Mesenchymal stem cell (in vitro differentiated cells and primary cell): ENCODE measurements at regions not wholly inside any gene's neighbourhood (a gene's known extent, or its start where the extent isn't known, plus 50 kb on each side); places are given as distances from the start of the nearest gene placed in this dataset.
A peak's percentile ranks its signal among the peaks of the same experiment; 100 is the strongest.

Experiments used
- DNase-seq: peaks from one replicate; pipeline ENCODE4 v3.0.0-alpha.2; 2013
- H2AFZ ChIP-seq: one replicate; pipeline ENCODE4 v1.6.1; 2013; ENCODE audit warnings: low read depth, mild to moderate bottlenecking, control low read depth, inconsistent platforms, low read length, moderate library complexity
- H2AK5ac ChIP-seq: 2 replicates; pipeline ENCODE4 v1.6.1; 2013; ENCODE audit warnings: low read length, moderate library complexity, mild to moderate bottlenecking, inconsistent platforms; ENCODE audit not compliant: severe bottlenecking
- H2BK120ac ChIP-seq: one replicate; pipeline ENCODE4 v1.6.1; 2013; ENCODE audit warnings: low read depth, mild to moderate bottlenecking, inconsistent platforms, low read length, moderate library complexity
- H2BK12ac ChIP-seq, 2 experiments: one replicate each; pipeline ENCODE4 v1.6.1; 2013; ENCODE audit warnings: inconsistent platforms in 2 of 2, low read length in 2 of 2, mild to moderate bottlenecking in 2 of 2, moderate library complexity in 2 of 2, control low read depth in 1 of 2
- H2BK15ac ChIP-seq: one replicate; pipeline ENCODE4 v1.6.1; 2013; ENCODE audit warnings: mild to moderate bottlenecking, low read depth, inconsistent platforms; ENCODE audit not compliant: poor library complexity, severe bottlenecking
- H2BK5ac ChIP-seq: 2 replicates; pipeline ENCODE4 v1.6.1; 2013; ENCODE audit warnings: low read depth, mild to moderate bottlenecking, low read length, control low read depth, inconsistent platforms; ENCODE audit not compliant: poor library complexity, severe bottlenecking
- H3K14ac ChIP-seq, 2 experiments: one replicate each; pipeline ENCODE4 v1.6.1; 2013; ENCODE audit warnings: inconsistent platforms in 2 of 2, low read length in 2 of 2, control low read depth in 1 of 2, mild to moderate bottlenecking in 1 of 2, moderate library complexity in 1 of 2
- H3K18ac ChIP-seq, 2 experiments: one replicate each; pipeline ENCODE4 v1.6.1; 2013; ENCODE audit warnings: inconsistent platforms in 2 of 2, low read length in 2 of 2, control low read depth in 1 of 2, low read depth in 1 of 2, mild to moderate bottlenecking in 1 of 2
- H3K23ac ChIP-seq, 2 experiments: one replicate each; pipeline ENCODE4 v1.6.1; 2013; ENCODE audit warnings: inconsistent platforms in 2 of 2, low read length in 2 of 2, mild to moderate bottlenecking in 2 of 2, moderate library complexity in 2 of 2, control low read depth in 1 of 2
- H3K27ac ChIP-seq: 2 replicates; pipeline ENCODE4 v1.5.1; 2013; ENCODE audit warnings: mild to moderate bottlenecking, moderate library complexity, low read length, control low read depth, inconsistent platforms; ENCODE audit not compliant: poor library complexity, severe bottlenecking
- H3K27me3 ChIP-seq, 2 experiments: 2 replicates each; pipeline versions ENCODE4 v1.6.1 to v1.7.0; 2013; ENCODE audit warnings: low read length in 2 of 2, mild to moderate bottlenecking in 2 of 2, moderate library complexity in 2 of 2, control low read depth in 1 of 2, inconsistent platforms in 1 of 2; ENCODE audit not compliant: control insufficient read depth in 1 of 2, insufficient read depth in 1 of 2
- H3K36me3 ChIP-seq, 2 experiments: 2 replicates each; pipeline versions ENCODE4 v1.6.1 to v1.7.0; 2013; ENCODE audit warnings: low read length in 2 of 2, control low read depth in 1 of 2, inconsistent platforms in 1 of 2, low read depth in 1 of 2, mild to moderate bottlenecking in 1 of 2; ENCODE audit not compliant: insufficient read depth in 2 of 2, control insufficient read depth in 1 of 2
- H3K4ac ChIP-seq, 2 experiments: one replicate each; pipeline ENCODE4 v1.6.1; 2013; ENCODE audit warnings: inconsistent platforms in 2 of 2, low read length in 2 of 2, mild to moderate bottlenecking in 2 of 2, moderate library complexity in 2 of 2, control low read depth in 1 of 2, low read depth in 1 of 2
- H3K4me1 ChIP-seq: 2 replicates; pipeline ENCODE4 v1.6.1; 2013; ENCODE audit warnings: low read depth, low read length, control low read depth; ENCODE audit not compliant: control insufficient read depth, insufficient read depth
- H3K4me2 ChIP-seq: 2 replicates; pipeline ENCODE4 v1.6.1; 2013; ENCODE audit warnings: low read length, mild to moderate bottlenecking, inconsistent platforms; ENCODE audit not compliant: poor library complexity, severe bottlenecking
- H3K4me3 ChIP-seq, 2 experiments: 2 replicates each; pipeline versions ENCODE4 v1.5.1 to v1.7.0; 2013; ENCODE audit warnings: low read length in 2 of 2, mild to moderate bottlenecking in 2 of 2, control low read depth in 1 of 2, low read depth in 1 of 2; ENCODE audit not compliant: insufficient read depth in 1 of 2
- H3K79me1 ChIP-seq: replicated peaks from 2 replicates; pipeline ENCODE4 v1.6.1; 2013; ENCODE audit warnings: mild to moderate bottlenecking, control low read depth, low read length, inconsistent platforms; ENCODE audit not compliant: poor library complexity, severe bottlenecking
- H3K9ac ChIP-seq: 2 replicates; pipeline ENCODE4 v1.7.0; 2013; ENCODE audit warnings: mild to moderate bottlenecking, low read length, moderate library complexity
- H3K9me3 ChIP-seq: 2 replicates; pipeline ENCODE4 v1.7.0; 2013; ENCODE audit warnings: mild to moderate bottlenecking, low read length; ENCODE audit not compliant: control insufficient read depth
- H4K8ac ChIP-seq: one replicate; pipeline ENCODE4 v1.6.1; 2013; ENCODE audit warnings: inconsistent platforms, mild to moderate bottlenecking, low read length, moderate library complexity
- H4K91ac ChIP-seq: one replicate; pipeline ENCODE4 v1.6.1; 2013; ENCODE audit warnings: mild to moderate bottlenecking, low read length, inconsistent platforms
- whole genome bisulfite sequencing: methylation state at CpG from one replicate; pipeline ENCODE4 v1.1.7; 2013; ENCODE audit warnings: mixed read lengths; 5-methylcytosine and 5-hydroxymethylcytosine counted together

DNA sequence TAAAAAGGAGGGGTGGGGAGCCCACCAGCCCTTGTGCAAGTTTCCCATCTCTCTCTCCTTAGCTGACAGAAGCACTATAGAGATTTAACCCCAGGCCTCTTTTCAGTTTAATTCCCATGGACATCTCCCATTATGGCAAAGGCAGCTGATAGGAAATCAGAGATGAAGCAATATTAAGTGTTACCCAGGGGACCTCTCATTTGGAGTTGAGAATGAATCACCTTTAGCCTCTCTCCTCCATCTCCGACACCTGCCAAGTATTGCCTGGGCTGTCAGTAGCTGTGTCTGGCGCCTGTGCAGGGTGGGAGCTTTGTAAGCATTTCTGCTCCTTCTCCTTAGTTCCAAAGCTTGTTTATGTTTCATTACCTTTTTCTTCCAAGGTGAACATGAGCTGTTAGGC lies 109.0 kb downstream of the AQP4 start:
- peaks cover 4% of the 10 kb centered on the region for H3K9me3 ChIP-seq
- H3K23ac ChIP-seq, result no peak overlapping the region
- H4K91ac ChIP-seq, result no peak overlapping the region
- no peak overlapping the region for H3K14ac ChIP-seq
- no peaks in the 10 kb centered on the region for H3K36me3 ChIP-seq
- H3K27me3 ChIP-seq, result peaks cover 0 to 6% of the 10 kb centered on the region in 2 experiments
- H3K18ac ChIP-seq, result no peak overlapping the region
- H3K4ac ChIP-seq, result no peak overlapping the region
- no peak overlapping the region for H2BK15ac ChIP-seq
- peak overlapping the region; percentile 73 for H3K27ac ChIP-seq
- no peak overlapping the region for H2BK12ac ChIP-seq
- peaks cover 6% of the 10 kb centered on the region for H3K4me1 ChIP-seq
- peak overlapping the region; percentile 23 for H2AK5ac ChIP-seq
- no peak overlapping the region for H2AFZ ChIP-seq
- no peak for DNase-seq
- H3K4me3 ChIP-seq, result no peak overlapping the region
- no peak overlapping the region for H2BK5ac ChIP-seq
- H3K79me1 ChIP-seq, result no peaks in the 10 kb centered on the region
- no peak overlapping the region for H2BK120ac ChIP-seq
- no peak overlapping the region for H3K4me2 ChIP-seq
- no peak overlapping the region for H3K9ac ChIP-seq
- WGBS, result 100% methylated on average over 1 of the region's 2 CpGs
- no peak overlapping the region for H4K8ac ChIP-seq

- H2AFZ ChIP-seq, result no peak overlapping the region
- no peak overlapping the region for H2BK12ac ChIP-seq
- no peak overlapping the region for H3K18ac ChIP-seq
- no peak overlapping the region for H4K91ac ChIP-seq
- no peak overlapping the region for H2BK5ac ChIP-seq
- DNase-seq, result no peak
- H3K4me3 ChIP-seq, result no peak overlapping the region
- no peak overlapping the region for H3K9ac ChIP-seq
- H3K4me2 ChIP-seq, result peak overlapping the region; percentile 57
- H3K36me3 ChIP-seq, result no peaks in the 10 kb centered on the region
- peaks cover 0 to 2% of the 10 kb centered on the region in 2 experiments for H3K27me3 ChIP-seq
- no peak overlapping the region for H2BK120ac ChIP-seq
- 54% methylated on average over 8 of the region's 10 CpGs for WGBS
- H3K9me3 ChIP-seq, result no peaks in the 10 kb centered on the region
- H3K79me1 ChIP-seq, result no peaks in the 10 kb centered on the region
- H3K27ac ChIP-seq, result peak overlapping the region; percentile 78
- no peak overlapping the region for H4K8ac ChIP-seq
- H2AK5ac ChIP-seq, result no peak overlapping the region
- H3K23ac ChIP-seq, result no peak overlapping the region
- H3K4me1 ChIP-seq, result peaks cover 4% of the 10 kb centered on the region
- no peak overlapping the region for H3K14ac ChIP-seq
- no peak overlapping the region for H3K4ac ChIP-seq
- no peak overlapping the region for H2BK15ac ChIP-seq
Measured at GRCh38 chr18:26746826-26747475, 118.6 kb downstream of the AQP4 start.

DNA sequence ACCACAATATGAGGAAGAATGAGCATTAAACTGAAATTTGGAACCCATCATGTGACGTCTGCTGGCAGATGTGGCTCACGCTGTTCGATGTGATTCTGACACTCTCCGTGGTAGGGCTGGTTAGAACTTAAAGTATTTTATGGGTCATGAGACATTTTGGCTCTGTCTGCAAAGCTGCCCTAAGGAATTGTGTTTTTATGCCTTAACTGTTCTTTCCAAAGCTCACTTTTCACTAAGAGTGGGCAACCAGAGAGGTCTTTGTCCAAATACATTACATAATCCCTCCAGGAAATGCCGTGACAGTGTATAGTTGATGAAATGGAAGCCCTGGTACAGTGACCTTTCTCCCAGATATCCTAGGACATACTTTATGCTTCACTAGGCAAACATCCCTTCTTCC lies 119.1 kb downstream of the AQP4 start:
- Histone ChIP-seq H3K14ac (no peak overlapping the region), H3K4me1 (peaks cover 4% of the 10 kb centered on the region), H2BK5ac (peak overlapping the region; percentile 68), H2AK5ac (no peak overlapping the region), H2BK15ac (no peak overlapping the region), H3K36me3 (no peaks in the 10 kb centered on the region), H3K4me2 (peak overlapping the region; percentile 57), H2BK120ac (no peak overlapping the region), H3K9ac (no peak overlapping the region), H3K4ac (no peak overlapping the region), H3K18ac (no peak overlapping the region), H3K27me3 (peaks cover 0 to 2% of the 10 kb centered on the region in 2 experiments), H4K91ac (no peak overlapping the region), H2BK12ac (no peak overlapping the region), H3K9me3 (no peaks in the 10 kb centered on the region), H2AFZ (no peak overlapping the region), H3K23ac (no peak overlapping the region), H3K27ac (peak overlapping the region; percentile 78), H3K79me1 (no peaks in the 10 kb centered on the region), H4K8ac (no peak overlapping the region), H3K4me3 (peak overlapping the region in 1 of 2 experiments; percentile 16)
- 76% methylated on average over 4 of the region's 5 CpGs for WGBS
- DNase-seq, result peak; percentile 27

- H3K4ac ChIP-seq, result no peak overlapping the region
- no peak overlapping the region for H4K8ac ChIP-seq
- no peak overlapping the region for H3K9ac ChIP-seq
- peaks cover 4% of the 10 kb centered on the region for H3K4me1 ChIP-seq
- H4K91ac ChIP-seq, result no peak overlapping the region
- peak overlapping the region; percentile 38 for H2AK5ac ChIP-seq
- DNase-seq, result no peak
- H3K79me1 ChIP-seq, result no peaks in the 10 kb centered on the region
- peak overlapping the region; percentile 78 for H3K27ac ChIP-seq
- H3K14ac ChIP-seq, result no peak overlapping the region
- no peak overlapping the region for H3K4me3 ChIP-seq
- no peak overlapping the region for H2BK15ac ChIP-seq
- H3K23ac ChIP-seq, result no peak overlapping the region
- peaks cover 0 to 2% of the 10 kb centered on the region in 2 experiments for H3K27me3 ChIP-seq
- no peak overlapping the region for H3K4me2 ChIP-seq
- H2BK12ac ChIP-seq, result no peak overlapping the region
- WGBS, result 76% methylated on average over 6 of the region's 6 CpGs
- H2BK5ac ChIP-seq, result no peak overlapping the region
- H2AFZ ChIP-seq, result no peak overlapping the region
- no peaks in the 10 kb centered on the region for H3K9me3 ChIP-seq
- no peak overlapping the region for H3K18ac ChIP-seq
- H2BK120ac ChIP-seq, result no peak overlapping the region
- H3K36me3 ChIP-seq, result no peaks in the 10 kb centered on the region
Measured at GRCh38 chr18:26745288-26746181, 120.0 kb downstream of the AQP4 start.
